Neural cell (in vitro differentiated cells): ENCODE measurements at regions not wholly inside any gene's neighbourhood (a gene's known extent, or its start where the extent isn't known, plus 50 kb on each side); places are given as distances from the start of the nearest gene placed in this dataset.

Source experiments
- CTCF ChIP-seq: fragments of 450-650 bp; IDR thresholded peaks from 2 replicates; pipeline ENCODE4 v1.5.1; 2014; ENCODE audit warnings: antibody characterized with exemption, mild to moderate bottlenecking, moderate library complexity; ENCODE audit not compliant: poor library complexity, severe bottlenecking
- EP300 ChIP-seq: fragments of 450-650 bp; conservative IDR thresholded peaks from 2 replicates; pipeline ENCODE4 v1.6.1; 2014; ENCODE audit warnings: antibody characterized with exemption, mild to moderate bottlenecking, moderate library complexity; ENCODE audit not compliant: poor library complexity, severe bottlenecking
- MXI1 ChIP-seq: fragments of 450-650 bp; conservative IDR thresholded peaks from 2 replicates; pipeline ENCODE4 v1.6.1; 2014; ENCODE audit warnings: antibody characterized with exemption, mild to moderate bottlenecking; ENCODE audit not compliant: poor library complexity, severe bottlenecking
- POLR2AphosphoS5 ChIP-seq: IDR thresholded peaks from 2 replicates; pipeline ENCODE4 v1.6.1; 2012
- REST ChIP-seq: IDR thresholded peaks from 2 replicates; pipeline ENCODE4 v1.6.1; 2012; ENCODE audit warnings: borderline replicate concordance

- TF ChIP-seq REST (no peak), CTCF (no peak), EP300 (no peak), MXI1 (no peak), POLR2AphosphoS5 (no peak)
Measured at GRCh38 chr1:14440166-14440565, 158.3 kb upstream of the KAZN start.
